ENCODE measurements at regions not wholly inside any gene's neighbourhood (a gene's known extent, or its start where the extent isn't known, plus 50 kb on each side); places are given as distances from the start of the nearest gene placed in this dataset.

DNA sequence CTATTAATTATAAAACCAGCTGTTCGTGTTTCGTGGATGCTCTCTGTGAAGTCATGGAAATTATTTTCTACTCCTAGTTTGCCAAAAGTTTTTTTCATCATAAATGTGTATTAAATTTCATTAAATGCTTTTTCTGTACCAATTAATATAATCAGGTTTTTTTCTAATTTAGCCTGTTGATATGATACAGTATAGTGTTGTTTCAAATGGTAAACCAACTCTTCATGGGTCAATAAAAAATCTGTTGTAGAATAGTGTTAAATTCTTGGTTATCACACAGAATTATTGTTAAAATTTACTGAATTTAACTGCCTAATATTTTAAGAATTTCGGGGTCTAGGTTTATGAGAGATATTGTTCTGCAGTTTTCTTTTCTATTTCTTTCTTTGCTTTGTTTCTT is 505.9 kb upstream of the MANEA start:
- DNase-seq: no peak

DNA sequence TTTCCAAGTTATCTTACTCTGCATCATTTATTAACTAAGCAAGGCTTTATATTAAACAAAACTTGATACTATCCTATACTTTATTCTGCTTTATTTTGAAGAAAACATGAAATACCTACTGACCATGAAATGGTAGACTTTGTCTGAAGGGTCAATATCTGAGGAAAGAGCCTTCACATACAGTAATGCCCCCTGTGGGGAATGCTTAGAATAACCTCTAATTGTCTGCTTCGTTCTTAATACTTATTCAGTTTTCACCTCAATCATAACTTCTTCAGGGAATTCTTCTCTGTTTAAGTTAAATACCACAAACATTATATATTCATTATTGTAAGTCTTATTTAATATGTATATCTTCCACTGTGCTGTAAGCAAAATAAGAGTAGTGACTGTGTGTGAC is 498.9 kb upstream of the MANEA start:
- DNase-seq: no peak

DNA sequence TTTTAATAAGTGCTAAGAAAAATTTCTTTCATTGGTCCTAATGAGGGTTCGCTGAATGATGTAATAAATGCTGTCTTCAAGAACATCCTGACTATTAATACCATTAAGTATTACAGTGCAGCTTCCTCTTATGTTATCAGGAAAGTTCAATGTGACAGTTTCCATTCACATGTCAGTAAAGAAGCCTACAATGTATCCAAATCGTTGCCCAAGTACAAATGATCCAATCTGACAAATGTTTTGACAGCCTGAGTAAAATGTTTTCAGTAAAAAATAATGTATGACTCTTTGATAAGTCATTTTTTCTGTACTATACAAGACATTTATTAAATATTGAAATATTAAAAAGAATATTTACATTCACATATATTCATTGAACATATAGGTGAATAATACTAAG is 496.1 kb upstream of the MANEA start:
- DNase-seq: no peak

DNA sequence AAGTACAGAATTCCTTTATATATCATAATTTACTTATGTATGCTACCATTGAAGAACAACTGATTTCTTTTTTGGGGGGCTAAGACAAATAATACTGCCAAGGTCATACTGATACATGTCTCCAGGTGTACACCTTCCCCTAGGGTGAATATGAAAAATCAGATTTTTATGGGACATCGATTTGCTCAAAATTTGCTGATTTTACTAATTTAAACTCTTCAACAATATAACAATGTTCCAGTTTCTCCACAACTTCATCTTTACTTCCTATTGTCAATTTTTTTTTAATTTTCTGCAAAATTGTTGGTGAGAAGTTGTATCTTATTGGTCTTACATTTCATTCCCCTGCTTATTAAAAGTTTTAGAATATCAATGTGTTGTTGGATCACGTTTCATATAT is 495.4 kb upstream of the MANEA start:
- no peak for DNase-seq

DNA sequence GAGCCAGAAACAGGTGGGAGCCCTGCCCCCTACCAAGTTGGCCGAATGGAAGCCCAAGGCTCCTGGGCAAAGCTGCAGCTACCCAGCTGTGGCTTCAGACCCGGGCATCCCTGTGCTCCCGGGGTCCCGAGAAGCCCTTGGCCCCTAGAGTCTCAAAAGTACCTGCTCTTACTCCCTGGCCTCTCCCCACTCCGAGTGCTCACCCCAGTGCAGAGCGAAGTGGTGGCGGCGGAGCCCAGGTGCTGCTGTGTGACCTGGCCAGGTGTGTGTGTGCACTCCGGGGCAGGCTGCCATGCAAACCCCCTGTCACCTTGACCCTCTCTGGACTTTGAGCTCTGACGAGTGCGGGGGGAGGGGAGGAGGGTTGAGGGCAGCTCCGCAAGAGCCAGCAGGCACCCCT is 493.8 kb upstream of the MANEA start:
- no peak for DNase-seq

DNA sequence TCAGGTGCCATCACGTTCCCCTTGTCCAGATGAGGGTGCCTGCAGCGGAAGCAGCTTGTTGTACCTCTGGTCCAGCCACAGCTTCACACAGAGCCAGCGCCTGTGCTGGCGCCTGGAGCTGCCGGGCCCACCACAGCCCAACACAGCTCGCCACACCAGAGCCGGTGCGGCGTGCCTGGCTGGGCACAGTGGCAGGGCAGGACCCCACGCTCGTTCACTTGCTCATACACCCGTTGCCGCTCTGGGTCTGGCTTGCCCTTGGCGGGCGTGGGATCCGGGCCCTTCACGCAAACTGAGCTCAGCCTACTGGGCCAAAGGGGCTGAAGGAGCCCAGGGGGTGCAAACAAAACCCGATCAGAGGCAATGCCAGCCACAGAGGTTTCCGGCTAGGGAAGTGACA is 492.5 kb upstream of the MANEA start:
- no peak for DNase-seq

DNA sequence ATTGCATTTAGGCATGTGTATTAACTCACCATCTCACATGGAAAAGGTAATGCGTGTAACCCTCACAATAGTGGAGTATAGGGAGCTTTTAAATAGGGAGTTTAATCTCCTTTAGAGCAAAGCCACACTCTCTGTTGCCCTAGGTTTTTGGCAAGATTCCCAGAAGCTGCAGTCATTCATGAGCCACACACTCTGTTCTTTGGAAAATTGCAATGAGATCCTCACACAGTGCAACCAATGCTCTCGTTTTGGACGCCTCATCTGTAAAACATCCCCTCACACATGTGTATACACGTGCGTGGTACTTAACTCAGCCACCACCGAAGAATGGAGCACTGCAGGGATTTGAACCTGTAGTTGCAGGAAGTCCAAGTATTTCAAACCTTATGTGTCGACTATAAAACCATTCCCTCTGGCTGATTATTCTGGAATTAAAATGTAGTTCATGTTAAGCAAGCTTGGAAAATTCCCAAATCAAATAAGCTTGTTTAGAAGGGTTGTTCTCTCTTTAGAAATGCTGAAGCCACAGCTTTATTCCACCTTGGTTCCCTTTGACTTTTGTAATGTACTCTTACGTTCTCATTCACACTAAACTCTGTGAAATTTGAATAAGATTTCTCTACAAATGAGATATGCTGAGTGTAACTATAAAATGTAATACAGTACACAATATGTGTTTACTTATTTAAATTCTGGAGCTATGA is 489.8 kb upstream of the MANEA start:
- peak; percentile 11 for DNase-seq

DNA sequence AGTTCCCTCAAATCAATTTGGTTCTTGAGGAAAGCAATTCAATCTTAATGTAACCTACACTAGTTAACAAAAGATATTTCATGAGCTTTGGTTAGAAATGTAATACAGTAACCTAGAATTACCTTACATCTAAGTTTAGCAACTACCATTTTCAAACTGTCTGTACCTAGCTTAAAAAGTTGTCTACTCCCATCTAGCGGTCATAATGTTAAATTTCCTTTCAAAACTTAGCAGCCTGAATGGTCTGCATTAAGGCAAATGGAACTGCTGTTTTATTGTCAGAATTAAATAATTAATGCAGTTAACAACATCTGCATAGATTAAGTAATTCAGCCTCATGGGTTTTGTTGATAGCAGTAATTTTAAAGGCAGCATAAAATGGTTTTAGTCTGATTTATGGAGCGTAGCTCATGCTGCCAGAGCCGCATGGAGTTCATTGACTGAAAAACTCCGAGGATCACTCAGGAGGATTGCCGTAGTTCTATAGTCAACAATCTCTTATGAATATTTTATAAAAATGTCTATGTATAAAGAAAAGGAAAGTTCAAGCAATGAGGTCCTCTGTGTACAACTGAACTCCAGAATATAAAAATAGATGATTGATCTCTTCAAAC is 485.4 kb upstream of the MANEA start:
- DNase-seq: peak; percentile 48

DNA sequence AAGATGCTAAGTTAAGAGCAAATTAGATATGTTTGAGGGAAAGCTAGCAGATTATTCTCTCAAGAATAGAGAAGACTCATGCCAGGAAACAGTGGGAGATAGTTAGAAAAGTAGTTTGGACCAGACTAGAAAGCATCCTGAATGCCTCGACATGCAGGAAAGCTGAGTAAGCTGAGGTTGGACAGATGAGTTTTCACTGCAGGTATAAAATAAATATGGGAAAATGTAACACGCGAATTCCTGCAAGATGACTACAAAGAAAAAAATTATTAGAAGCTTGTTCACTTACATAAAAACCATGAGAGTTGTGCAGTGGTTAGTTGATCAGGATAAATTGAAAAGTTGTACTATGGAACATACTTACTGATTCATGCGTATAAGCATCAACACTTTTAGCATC is 484.2 kb upstream of the MANEA start:
- no peak for DNase-seq

DNA sequence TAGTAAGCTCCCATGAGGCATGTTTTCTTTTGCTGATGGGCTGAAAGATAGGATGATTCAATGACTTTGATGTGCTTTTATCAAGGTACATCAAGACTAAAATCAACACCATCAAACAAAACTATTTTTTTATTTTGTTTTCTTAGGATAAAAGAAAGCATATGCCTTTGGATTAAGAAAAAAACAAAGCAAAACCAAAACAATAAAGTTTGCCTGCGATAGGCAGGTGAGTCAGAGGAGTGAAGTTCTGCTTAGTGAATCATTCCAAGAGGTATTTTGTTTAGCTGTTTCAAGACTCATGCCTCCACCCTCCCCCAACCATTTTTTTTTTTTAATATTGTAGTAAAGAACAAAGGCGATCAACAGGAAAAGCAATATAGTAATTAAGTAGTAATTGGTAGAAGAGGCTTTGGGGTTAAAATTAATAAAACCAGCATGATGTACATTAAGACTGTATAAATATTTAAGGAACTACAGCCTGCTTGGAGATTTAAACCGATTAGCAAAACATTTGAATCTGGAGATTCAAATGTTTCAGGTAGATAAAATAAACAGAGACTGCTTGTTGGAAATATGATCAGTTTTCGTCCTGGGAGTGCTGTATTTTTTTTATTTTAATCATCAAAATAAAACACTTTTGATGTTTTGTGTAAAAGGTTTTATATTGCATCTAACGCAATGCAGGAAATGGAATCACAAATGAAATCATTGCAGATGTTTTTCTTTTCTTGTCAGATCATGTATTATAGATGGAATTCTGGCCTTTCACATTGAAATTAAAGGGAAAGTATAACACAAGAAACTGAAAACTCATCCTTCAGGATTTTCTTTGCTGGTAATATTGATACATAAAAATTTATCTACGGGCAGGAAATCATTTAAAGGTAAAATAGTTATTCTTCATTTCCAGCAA is 482.3 kb upstream of the MANEA start:
- no peak for DNase-seq

DNA sequence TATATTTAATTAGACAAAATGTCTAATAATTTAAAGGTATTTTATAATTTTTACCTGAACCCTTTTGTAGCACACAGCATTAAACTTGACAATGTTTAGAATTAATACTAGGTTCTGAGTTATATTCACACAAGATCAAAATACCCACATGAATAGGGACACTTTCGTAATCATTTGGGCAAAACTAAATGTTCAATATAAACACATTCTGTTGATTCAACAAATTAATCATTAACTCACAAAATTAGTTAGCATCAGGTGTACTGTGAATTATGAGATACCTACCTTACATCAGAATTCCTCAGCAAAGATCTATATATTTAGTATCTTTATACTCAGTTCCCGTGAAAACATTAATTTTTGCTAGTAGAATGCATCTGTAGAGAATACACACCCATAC is 481.5 kb upstream of the MANEA start:
- no peak for DNase-seq

DNA sequence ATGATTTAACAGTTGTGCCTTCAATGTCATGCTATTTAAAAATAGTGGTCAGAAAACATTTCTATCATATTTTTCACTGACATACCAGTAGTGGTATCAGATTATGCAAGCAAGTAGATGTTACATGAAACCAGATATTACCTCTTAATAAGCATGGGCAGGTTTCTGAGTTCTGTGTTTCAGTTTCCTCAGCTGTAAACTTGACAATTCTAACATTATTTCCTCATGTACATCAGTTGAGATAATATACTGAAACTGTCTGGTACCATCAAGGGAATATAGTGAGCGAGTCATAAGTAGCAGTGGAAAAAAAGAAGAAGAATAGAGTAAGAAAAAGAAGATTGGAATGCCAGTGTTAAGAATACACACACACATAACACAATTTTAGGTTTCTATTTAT is 477.9 kb upstream of the MANEA start:
- DNase-seq: no peak

DNA sequence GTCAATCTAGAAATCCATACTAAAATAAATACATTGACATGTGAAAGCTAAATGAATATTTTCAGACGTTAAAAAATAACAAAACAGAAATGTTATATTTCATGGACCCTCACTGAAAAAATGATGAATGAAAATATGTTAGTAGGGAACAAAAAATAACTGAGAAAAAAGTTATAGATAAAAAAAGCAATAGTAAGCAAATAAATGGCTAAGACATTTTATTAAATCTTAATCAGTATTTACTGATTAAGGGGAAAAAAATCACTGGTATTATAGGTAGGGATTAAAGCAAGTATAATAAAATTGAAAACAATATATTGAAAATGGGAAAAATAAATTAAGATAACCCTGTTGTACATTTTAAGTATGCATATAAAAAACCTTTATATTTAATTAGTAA is 468.1 kb upstream of the MANEA start:
- no peak for DNase-seq

DNA sequence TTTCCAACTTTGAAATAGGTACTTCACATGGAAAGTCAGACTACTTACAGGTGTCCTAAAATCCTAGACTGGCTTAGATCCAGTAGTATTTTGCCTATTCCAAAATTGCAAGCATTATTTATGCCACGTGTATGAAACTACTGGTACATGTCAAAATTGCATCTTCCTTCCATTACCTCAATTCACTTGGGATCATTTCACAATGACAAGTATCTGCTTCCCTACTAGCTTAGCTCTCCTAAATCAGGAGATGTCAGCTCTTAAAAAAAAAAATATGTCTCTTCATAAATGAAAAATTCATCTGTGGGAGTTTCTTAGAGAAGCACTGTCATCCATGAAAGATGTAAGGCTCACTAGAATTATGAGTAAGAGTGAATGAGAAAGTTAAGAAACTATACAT is 466.6 kb upstream of the MANEA start:
- no peak for DNase-seq

DNA sequence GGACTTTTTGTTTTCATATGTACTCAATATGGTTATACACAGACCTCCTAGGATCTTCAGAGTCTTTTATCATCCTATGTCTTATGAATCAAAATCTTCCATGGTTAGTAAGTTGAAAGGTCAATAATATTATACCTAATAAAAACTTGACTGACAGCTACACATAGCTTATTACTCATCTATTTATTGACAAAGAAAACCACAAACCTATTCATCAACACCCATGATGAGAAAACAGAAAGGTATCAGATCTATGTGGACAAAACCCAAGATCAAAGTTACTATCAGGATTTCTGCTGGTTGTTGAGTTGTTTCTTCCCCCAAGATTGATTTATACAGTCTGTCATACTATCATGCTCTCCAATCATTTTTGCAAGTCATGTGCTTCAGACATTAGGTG is 460.1 kb upstream of the MANEA start:
- DNase-seq: no peak

DNA sequence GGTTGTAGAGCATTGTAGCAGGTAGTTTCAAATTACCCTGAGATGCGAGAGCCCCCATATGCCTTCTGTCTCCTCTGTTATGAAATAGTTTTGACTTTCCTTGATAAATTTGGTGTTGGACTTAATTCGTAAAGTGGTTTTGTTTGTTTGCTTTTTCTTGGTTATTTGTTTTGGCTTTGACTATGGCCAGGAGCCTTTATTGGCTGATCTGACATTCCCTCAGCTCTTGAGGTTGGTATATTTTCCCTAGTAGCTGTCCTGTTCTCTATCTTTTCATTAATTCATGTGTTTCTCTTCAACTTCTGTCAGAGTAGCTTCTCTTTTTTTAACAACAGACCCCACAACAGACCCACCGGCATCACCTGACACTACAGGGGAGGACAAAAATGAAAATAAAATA is 457.4 kb upstream of the MANEA start:
- DNase-seq: no peak

DNA sequence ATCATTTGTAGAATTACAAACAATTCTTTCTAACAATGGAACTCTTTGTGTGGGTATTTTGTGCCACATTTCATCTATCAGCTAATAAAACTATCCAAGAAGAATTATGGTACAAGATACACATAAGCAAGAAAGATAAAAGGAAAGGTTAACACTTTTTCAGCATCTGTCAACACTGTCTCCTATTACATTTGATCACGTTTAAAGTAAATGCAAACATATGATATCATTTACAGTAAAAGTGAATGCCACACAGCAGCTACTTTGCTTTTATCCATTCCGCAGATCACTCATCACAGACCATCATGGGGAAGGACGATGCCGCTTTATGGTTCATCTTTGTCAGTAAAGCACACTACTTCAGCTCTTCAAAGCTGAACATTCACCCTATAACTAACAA is 456.4 kb upstream of the MANEA start:
- DNase-seq: no peak

DNA sequence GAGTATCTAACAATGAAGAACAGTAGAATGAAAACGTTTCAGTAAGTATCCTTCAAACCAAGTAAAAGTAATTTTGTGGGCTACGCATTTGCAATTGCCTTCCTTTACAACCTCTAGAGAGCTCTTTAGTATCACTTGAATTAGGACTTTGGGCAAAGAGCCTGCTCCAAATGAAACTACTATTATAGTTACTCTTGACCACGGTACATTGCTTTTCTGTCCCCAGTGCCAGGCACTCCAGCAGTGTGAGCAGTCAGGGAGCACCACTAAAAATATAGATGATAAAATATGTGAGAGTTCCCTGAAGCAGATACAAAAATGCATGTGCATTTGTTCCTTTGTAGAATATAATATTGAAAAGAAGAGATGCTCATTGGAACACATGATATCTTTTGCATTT is 450.1 kb upstream of the MANEA start:
- no peak for DNase-seq

DNA sequence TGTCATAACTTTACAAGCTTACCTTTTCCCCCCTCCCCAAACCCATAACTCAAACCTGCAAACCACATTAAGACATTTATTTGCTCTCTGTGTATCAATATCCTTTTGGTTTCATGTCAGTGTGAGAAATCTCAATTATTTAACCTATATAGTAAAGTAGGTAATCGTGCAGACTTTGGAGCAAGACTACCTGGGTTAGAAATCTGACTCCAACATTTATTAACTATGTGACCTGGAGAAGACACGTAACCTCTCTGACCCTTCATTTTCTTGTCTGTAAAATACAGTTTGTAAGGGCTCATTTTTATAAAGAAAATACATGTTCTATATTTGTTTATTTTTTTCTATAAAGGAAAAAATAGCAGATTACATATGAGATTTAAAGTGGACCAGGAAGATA is 448.9 kb upstream of the MANEA start:
- DNase-seq: no peak

DNA sequence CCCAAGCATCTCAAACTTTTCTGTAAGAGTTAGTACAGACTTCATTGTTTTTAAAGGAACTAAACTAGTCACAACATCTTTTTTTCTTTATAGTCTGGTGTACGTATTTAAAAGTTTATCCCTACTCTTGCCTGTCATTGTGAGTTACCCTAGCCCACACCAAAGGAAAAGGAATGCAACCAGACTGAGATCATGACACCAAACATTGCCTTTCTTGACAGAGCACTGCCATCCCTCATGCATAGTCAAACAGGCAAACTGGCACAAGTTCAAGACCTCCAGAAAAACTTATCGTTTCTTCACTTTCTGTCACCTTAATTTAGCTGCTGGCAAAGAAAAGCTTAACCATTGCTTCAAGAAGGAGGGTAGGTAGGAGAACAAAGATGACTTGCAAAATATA is 448.4 kb upstream of the MANEA start:
- no peak for DNase-seq

DNA sequence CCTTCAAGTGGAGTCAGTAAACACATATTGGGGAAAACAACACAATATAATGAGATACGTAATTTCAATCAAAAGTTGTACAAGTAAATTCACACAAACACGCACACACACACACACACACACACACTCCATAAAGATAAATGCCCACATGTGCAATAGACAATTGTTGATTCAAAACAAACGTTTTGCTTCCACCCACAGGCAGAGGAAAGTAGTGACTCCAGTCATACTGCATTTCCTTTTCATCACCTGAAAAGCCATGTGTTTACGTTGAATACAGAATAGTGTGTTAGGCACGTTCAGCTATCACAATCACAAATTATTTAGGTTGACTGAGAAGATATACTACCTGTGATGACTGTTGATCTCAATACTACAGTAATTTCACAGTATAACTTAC is 443.8 kb upstream of the MANEA start:
- DNase-seq: no peak

DNA sequence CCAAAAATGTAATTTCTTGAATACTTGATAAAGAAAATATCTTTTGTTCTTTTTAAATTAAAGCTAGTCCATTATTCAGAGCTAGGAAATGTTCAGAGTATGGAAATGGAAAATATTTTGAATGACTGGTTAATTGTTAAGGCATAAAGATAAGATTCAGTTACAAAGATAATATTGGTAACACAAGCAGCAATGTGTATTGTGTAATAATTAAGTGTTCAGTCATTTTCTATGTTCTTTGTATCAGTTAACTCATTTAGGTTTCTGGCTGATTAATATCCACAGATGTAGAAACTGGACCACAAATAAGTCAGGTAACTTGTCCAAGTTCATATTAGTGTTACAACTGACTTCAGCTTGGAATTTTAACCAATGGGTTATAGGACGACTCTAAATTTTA is 442.2 kb upstream of the MANEA start:
- no peak for DNase-seq

DNA sequence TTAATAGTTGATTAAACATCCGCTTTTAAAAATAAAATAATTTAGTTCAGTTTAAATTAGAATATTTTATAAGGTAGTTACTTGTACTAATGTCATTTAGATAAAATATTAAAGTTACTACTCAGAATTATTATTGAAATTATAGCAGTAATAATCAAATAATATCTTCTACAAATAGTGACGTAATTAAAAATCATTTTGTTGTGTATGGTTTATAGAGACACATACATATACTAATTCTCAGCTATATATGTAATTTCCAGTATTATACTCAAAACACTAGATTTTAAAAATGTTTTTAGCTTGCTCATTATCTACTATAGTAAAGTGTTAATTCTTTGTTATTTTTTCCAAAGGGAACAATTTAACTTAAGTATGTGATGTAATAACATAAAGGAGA is 435.2 kb upstream of the MANEA start:
- DNase-seq: no peak

DNA sequence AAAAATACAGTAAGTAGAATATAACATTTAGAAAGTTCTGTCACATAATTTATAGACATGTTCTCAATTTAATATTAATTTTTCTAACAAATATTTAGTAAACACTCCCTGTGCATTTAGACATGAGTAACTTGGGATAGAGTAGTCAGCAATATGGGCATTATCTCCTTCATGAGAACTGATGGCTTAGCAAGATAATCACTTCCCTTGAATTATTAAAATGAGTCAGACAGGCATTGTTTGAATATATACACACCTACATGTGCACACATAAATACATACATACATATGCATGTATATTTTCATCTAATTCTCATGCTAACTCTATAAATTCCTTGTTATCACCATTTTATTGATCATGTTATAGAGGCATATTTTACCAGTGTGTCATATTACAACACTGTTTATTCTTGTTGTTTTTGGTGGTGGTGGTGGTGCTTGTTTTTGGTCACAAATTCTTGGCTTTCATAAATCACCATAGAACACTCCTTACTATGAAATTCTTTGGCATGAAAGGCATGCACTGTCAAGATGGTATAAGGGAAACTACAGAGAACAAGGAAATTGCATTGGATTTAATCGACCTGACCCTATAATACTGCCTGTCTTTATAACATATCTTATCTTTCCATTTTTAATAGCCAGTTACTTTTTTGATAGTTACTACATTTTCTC is 434.5 kb upstream of the MANEA start:
- DNase-seq: no peak

Data from hematopoietic multipotent progenitor cell treated with erythropoietin and hydrocortisone succinate and interleukin-3 and kit ligand, for 8 days (in vitro differentiated cells).